Lung microvascular endothelial cell (primary cell): ENCODE measurements at regions not wholly inside any gene's neighbourhood (a gene's known extent, or its start where the extent isn't known, plus 50 kb on each side); places are given as distances from the start of the nearest gene placed in this dataset.
"Not testable (repeated sequence)": the region's sequence is repeated elsewhere in the genome, so short reads cannot be mapped to it uniquely, and the experiment has no call there.

Experiments
- DNase-seq, 2 donors: peaks; one replicate each; pipeline versions ENCODE4 v3.0.0 to v3.0.0-alpha.2; 2010; ENCODE audit warnings: low read depth in 2 of 2

DNA sequence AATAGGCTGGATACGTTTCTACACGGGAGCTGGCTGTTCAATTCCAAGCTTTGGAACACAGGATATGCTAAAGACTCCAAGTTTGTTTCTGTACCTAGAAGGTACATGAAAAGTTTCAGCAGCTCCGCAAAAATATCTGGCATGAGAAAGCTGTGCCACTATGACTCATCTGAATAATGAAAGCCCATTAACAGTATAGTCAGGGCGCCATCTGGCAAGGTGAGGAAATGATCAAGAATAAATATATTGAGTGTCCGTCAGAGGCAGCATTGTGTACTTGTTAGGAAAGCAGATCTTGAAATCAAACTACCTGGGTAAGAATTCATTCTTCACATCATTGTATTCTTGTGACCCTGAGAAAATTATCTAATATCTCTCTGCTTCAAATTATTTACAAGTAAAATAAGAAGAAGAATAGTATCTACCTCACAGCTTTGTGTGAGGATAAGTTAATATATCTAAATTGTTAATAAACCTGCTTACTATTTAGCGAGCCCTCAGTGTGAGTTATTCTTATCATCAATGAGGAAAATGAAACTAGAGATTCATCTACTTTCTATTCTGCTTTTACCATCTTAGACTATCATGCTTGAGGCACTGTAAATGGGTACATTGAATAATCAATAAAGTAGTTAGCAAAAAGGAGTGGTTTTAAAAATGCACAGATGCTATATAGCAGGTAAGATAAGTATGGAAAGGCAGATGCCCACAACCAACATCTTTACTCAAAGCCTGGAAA lies 53.5 kb downstream of the FSCB start:
- DNase-seq = no peak

GRCh38 chr14:44450232-44450631 lies 56.9 kb downstream of the FSCB start:
- DNase-seq = not testable (repeated sequence)

DNA sequence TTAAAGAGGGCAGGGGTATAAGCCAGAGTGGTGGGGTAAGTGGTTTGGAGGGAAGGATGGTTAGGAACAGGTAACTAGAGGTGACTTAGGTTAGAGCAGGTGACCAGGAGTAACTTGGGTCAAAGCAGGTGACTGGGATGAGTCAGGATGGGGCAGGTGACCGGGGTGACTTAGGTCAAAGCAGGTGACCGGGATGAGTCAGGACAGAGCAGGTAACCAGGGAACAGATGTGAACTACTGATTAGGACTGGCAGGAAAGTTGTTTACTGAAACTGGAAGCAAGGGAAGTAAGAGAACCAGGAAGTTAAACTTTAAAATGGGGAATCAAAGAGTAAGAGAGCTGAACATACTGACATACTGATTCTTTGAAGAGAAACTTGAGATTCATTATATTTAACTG lies 57.4 kb downstream of the FSCB start:
- no peak for DNase-seq

DNA sequence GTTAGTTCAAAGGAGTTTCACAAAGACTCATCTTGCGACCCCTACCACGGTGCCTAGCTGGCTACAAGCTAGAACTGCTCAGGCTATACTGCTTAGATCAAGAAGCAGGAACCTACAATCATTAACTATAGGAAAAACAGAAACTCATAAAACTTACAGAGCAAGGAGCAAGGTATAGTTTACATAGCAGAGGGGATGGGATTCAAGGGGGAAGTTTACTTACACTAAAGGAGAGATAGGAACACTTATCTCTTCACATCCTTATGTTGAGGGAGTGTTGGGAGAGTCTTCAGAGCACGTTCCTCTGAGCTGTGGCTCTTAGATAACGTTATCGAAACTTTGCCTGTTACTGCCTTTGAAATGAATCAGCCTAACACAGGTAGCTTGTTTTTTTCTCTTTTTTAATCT lies 58.1 kb downstream of the FSCB start:
- no peak for DNase-seq

DNA sequence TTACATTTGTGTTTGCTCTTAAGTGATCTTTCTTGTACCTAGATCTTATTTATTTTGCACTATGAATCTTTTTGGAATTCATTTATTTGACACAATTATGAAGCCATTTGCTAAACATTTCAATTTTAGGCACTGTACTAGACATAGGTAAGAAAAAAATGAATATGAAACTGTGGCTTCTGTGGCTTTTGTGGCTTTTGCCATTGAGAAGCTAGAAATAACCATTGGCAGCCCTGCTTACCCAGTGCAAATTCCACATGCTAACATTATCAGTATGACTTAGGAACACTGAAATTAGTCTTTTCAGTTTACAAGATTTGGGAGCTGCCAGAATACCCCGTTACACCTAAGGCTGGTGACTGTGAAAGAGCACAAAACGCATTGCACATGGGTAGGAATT lies 60.1 kb downstream of the FSCB start:
- no peak for DNase-seq

GRCh38 chr14:44444454-44444853 lies 62.6 kb downstream of the FSCB start:
- no peak for DNase-seq

- no peak for DNase-seq
Measured at GRCh38 chr14:44438936-44439335, 68.1 kb downstream of the FSCB start.

DNA sequence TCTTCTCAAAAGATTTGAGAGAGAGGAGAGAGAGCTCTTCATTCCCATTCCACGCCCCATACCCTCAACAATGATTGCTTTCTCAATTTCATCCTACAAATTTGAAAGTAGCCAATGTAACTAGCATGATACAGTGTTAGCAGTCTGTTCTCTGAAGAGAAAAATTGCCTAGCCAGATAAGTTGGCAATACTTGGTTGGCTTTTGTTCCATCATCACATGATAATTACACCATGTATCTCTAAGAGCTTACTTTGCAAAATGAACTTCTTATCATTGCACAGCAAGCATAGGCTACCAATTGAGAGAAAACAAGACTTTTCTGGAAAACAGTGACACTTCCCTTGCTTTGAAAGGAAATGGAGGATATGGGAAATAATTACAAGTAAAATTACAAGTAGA lies 68.9 kb downstream of the FSCB start:
- no peak for DNase-seq

DNA sequence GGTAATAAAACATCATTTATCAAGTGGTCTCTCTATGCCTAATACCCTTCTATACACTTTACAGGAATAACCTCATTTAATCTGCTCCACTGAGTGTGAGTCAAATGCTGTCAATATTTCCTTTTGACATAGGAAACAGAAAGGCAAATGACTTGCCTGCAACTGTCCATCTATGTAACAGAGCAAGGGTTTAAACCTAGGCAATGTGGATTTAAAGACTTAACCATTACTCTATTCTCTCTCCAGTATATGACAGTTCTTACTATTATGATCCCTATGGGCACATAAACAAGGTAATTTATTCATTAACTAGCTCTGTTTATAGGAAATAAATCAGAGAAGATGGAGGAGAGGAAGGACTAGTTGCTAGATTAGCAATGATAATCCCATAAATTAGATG lies 70.6 kb downstream of the FSCB start:
- no peak for DNase-seq

DNA sequence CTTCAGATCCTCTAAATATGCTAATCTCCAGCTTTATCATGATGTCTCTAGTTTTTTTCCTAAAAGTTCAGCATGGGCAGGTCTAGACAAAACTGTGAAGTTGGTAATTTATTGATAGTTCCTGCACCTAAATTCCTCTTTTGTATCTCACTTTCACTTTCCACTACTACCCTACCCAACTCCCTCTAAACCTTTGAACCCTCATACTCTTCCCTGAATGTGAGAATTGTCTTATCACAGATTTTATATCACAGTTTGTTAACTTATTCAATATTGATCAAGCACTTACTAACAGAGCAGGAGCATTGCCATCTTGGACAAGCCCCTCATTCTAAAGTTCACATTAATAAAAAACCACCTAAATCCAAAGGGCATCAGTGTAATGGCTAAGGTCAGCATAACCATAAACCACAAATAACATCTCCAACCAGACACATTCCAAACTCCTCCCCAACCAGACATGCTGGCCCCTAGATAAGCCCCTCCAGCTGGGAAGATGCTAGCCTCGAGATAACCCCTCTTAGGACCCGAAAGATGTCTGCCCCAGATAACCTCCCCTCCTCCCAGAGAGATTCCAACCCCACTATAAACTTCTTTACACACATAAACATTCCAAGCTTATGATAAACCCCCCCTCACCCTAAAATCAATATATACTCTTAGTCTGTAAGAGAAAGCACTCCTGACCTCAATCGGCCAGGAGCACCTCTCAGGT lies 78.7 kb downstream of the FSCB start:
- no peak for DNase-seq

DNA sequence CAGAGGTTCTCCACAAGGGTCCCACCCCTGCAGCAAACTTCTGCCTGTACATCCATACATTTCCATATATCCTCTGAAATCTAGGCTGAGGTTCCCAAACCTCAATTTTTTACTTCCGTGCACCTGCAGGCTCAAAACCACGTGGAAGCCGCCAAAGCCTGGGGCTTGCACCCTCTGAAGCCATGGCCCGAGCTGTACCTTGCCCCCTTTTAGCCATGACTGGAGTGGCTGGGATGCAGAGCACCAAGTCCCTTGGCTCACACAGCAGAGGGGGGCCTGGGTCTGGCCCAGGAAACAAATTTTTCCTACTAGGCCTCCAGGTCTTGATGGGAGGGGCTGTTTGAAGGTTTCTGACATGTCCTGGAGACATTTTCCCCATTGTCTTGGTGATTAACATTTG lies 84.4 kb downstream of the FSCB start:
- no peak for DNase-seq

DNA sequence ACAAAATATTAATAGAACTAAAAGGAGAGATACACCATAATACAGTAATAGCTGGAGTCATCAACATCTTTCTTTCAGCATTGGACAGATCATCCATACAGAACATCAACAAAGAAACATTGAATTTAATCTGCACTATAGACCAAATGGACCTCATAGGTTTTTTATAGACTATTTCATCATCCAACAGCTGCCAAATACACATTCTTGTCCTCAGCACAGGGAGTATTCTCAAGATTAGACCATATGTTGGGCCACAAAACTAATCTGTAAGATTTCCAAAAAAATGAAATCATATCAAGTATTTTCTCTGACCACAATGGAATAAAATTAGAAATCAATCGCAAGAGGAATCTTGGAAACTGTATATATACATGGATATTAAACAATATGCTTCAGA lies 86.9 kb downstream of the FSCB start:
- no peak for DNase-seq

DNA sequence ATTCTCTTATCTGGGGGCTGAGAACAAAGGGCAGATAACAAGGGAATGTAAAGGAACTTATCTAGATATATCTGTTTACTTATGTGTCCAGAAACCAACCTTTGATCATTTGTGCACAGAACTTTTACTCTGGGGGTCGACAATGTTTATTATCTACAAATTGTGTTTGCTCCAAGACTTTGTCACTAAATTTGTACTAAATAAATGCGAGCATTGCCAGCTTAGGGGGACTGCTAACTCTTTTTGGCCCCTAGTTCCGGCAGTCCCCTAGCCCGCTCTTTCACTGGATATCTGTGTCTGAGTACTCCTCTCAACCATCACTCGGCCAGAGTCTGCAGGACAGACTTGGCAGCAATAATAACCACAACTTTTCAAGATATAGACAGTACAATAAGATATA lies 88.2 kb downstream of the FSCB start:
- no peak for DNase-seq

- DNase-seq = no peak
Measured at GRCh38 chr14:44417809-44418208, 89.3 kb downstream of the FSCB start.

DNA sequence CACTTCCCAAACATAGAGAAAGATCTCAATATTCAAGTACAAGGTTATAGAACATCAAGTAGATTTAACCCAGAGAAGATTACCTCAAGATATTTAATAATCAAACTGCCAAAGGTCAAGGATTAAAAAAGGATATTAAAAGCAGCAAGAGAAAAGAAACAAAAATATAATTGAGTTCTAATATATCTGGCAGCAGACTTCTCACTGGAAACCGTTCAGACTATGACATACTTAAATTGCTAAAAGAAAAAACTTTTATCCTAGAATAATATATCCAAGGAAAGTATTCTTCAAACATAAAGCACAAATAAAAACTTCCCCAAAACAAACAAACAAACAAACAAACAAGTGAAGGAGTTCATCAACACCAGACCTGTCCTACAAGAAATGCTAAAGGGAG lies 92.4 kb downstream of the FSCB start:
- no peak for DNase-seq

- no peak for DNase-seq
Measured at GRCh38 chr14:44412858-44413569, 94.1 kb downstream of the FSCB start.

DNA sequence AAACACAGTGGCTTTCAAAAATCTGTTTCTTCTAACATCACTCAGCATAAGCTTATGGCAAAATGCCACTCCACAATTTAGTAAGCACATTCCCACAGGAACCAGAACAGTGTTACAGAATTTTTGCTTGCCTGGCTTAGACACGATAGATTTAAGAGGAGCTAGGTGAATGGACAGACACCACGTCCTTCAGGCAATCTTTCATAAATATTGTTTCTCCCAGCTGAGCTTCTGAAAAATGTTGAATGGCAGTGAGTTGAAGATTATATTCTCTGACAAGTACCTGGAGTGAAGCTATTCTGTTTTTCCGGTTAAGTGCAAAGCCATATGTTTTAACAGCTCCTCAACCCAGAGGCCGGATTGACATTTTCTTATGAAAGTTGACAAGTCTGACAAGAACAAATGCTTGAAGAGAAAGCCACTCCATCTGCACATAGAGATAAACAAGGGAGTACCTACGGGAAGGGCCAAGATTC lies 102.0 kb downstream of the FSCB start:
- DNase-seq = no peak

DNA sequence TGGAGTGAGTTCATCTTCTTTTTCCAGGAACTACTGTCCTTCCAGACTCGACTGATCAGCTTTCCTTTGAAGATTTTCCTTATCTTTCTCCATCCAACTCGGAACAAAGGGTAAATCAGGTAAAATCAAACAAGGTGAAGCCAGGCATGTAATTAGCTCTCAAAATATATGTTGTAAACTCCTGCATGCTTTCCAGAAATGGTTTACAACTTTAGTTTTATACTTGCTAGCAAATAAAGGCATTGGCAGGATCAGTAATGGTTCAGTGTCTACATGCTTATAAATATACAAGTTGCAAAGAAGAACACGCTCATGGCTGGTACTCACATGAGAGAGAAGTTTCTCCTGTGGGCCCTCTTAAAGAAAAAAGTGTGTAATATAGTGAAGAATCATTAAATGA lies 102.5 kb downstream of the FSCB start:
- DNase-seq = no peak

DNA sequence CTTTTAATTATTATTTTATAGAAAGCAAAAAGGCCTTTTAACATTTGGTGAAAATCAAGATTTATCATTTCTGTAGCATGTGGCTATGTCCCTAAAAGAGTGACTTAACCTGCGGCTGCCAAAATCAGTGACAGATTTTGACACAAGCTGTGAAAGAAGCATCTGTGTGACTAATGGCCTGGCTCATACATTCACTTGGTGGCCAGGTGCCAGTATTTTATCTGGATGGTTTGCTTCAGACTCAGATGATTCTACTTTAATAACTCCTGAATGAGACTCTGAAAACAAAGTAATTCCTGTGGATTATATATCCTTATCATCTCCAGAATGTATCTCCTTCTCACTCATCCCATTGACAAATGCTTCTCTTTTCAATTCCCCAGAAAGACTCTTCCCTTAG lies 103.0 kb downstream of the FSCB start:
- no peak for DNase-seq

DNA sequence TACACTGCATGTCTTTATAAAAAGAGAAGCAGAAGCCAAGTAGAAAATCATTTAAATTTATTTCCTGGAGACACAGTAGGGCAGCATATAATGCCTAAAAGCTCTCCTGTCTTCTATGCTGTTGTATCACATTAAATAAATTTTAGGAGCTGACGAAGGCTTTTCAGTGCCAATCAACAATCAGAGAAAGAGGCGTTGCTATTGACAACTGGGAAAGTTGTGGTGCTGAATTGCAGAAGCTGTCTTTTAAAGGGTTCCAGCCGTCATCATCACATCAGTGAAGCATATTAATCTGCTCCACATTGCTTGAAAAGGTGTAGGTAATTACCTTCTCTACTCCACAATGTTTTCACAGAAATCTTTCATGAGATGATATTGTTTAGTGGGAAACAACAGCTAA lies 103.9 kb downstream of the FSCB start:
- DNase-seq = no peak

- no peak for DNase-seq
Measured at GRCh38 chr14:44396226-44396625, 110.9 kb downstream of the FSCB start.

- no peak for DNase-seq
Measured at GRCh38 chr14:44392984-44393383, 114.1 kb downstream of the FSCB start.

- no peak for DNase-seq
Measured at GRCh38 chr14:44388306-44388705, 118.8 kb downstream of the FSCB start.
